ENCODE measurements at regions not wholly inside any gene's neighbourhood (a gene's known extent, or its start where the extent isn't known, plus 50 kb on each side); places are given as distances from the start of the nearest gene placed in this dataset.
A peak's percentile ranks its signal among the peaks of the same experiment; 100 is the strongest.

GRCh38 chr4:24637173-24637572 lies 52.8 kb upstream of the DHX15 start:
- DNase-seq: no peak

- DNase-seq: no peak
Measured at GRCh38 chr4:24638396-24638875, 54.1 kb upstream of the DHX15 start.

DNA sequence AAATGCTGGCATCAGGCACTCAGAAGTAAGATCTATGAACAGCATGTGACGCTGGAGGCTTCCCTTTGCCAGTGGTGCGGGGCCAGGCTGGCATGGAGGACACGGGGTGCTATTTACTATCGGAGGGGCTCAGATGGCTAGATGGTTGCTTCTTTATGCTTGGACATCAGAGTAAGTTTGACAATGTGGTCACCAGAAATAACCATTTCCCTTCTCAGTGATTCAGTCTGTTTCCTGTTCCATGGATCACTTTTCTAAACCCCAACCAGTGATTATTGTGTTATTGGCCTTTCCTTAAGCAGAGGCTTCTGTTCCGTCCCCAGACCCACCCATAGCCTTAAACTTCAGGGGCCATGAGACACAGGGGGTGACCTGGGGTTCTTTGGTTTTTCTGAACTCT lies 55.4 kb upstream of the DHX15 start:
- DNase-seq: no peak

- DNase-seq: no peak
Measured at GRCh38 chr4:24640366-24640765, 56.0 kb upstream of the DHX15 start.

DNA sequence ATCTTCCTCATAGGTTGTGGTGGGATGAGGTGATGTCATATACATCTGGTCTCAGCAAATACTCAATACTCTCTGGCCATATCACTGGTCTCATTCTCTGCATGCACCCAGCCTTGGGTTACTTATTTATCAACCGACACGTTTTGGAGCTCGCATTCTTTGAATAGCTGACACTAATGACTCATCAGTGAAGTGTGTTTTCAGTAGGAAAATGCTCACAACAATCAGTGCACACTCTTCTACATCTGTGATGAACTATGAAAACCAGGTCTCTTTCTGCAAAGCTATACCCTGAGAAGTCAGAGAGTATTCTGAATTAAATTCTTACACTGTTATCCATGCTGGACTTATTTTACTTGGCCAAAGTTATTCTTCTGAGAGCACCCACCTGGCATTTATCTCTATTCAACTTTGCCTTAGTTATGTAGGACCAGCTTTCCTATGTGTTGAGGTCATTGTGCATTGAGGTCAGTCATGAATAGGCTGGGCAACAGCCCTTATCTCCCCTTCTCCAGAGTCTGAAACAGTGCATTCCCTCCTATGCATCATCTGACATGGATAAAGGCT lies 58.7 kb upstream of the DHX15 start:
- peak; percentile 95 for DNase-seq

DNA sequence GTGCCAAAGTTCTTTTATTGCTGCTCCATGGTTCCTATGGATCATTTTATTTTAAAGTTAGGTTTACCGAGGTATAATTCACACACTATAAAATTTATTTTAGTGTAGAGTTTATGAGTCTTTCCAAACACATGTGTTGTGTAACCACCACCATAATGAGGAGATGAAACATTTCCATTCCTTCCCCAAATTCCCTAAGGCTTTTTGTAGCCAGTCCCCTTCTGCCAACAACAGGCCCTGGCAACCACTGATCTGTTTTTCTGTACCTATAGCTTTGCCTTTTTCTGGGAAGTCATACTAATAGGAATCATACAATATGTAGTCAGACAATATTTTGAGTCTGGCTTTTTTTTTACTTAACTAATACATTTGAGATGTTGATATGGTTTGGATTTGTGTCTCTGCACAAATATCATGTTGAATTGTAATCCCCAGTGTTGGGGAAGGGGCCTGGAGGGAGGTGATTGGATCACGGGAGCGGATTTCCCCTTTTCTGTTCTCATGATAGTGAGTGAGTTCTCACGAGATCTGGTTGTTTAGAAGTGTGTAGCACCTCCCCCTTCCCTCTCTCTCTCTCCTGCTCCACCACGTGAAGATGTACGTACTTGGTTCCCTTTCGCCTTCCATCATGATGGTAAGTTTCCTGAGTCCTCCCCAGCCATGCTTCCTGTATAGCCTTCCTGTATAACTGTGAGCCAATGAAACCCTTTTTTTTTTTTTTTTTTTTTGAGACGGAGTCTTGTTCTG lies 59.6 kb upstream of the DHX15 start:
- DNase-seq: no peak

- DNase-seq: no peak
Measured at GRCh38 chr4:24644983-24645764, 60.8 kb upstream of the DHX15 start.

DNA sequence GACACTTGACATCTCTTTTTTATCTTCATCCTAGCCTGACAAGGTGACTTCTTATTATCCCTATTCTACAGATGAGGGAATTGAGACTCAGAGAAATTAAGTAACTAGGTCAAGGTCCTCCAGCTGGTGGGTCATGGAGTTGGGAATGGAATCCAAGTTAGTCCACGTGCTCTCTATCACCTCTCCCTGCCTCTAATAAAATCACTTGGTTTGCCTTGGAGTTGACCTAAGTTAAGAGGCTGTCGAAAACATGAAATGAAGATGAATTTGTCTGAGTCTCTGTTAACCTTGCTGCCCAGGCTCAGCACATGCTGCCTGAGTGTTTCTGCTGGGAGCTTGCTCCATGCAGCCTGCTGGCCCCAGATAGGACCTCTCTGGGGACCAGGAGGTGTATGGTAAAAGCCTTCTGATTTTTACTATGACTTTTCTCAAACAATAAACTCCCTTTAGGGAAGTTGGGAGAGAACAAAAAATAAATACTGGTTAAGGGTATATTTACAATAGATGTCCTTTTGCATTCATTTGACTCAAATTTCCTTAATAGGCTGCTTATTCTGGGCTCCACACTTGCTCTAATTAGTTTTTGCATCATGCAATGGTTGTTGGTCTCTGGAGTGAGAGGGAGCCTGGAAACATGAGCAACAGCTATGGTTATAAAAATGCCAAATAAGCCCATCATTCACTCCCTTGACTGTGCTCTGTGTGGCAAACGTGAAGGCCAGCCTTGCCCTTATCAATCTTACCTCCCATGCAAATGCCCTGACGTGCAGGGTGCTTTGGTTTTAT lies 61.6 kb upstream of the DHX15 start:
- DNase-seq: no peak

DNA sequence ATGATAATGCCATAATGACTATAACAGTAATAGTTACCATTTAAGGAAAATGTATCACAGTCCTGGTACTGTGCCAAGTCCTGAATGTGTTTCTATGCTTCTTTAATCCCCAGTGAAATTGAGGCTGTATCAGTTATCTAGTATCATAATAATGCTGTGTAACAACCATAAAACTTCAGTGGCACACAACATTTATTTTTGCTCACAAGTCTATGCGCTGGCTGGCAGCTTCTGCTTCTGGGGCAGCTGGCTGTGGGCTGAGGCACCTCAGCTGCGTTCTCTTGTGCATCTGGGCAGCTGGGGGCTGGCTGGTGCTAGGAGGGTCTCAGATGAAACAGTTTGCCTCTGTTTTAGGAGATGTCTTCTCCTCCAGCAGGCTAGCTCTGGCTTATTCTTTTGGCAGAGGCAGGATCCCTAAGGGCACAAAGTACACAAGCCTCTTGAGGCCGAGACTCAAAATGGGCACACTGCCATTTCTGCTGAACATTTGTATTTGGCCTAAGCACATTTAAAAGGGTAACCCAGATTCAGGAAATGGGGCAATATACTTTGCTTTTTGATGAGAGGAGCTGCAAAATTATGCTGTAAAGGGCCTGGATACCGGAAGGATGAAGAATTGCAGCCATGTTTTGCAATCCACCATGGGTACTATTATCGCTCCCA lies 62.6 kb upstream of the DHX15 start:
- no peak for DNase-seq

GRCh38 chr4:24650849-24651640 lies 66.7 kb upstream of the DHX15 start:
- DNase-seq: peak; percentile 28

DNA sequence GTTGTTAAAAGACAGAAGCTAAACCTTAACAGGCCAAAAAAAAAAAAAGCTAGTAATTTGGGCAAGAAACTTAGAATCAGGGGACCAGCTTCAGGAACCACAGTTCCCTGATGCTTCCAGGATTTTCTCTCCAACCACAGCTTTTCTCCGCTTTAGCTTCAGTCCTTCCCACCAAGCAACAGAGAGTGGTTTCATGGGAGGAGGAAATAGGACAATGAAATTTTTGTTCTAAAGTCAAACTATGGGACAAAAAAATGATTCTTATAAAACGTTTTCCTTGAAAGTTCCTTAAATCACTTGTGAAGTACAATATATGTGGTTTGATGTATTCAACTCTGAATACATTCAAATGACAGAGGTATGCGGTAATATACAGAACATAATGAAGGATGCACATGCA lies 71.0 kb upstream of the DHX15 start:
- DNase-seq: no peak

DNA sequence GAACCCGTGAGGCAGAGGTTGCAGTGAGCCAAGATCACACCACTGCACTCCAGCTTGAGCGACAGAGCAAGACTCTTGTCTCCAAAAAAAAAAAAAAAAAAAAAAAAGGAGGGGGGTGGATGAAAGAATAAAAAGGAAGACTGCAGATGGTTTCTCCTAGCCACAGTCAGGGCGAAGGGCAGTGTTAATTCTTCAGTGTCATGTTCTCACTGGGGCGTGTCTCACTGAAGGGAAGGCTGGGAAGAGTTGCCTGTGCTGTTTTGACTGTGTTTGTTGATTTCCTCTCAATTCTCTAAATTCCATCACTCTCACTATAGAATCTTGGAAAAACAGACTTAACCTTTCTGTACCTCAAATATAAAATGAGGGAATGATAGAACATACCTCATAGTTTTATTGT lies 71.6 kb upstream of the DHX15 start:
- peak; percentile 35 for DNase-seq

DNA sequence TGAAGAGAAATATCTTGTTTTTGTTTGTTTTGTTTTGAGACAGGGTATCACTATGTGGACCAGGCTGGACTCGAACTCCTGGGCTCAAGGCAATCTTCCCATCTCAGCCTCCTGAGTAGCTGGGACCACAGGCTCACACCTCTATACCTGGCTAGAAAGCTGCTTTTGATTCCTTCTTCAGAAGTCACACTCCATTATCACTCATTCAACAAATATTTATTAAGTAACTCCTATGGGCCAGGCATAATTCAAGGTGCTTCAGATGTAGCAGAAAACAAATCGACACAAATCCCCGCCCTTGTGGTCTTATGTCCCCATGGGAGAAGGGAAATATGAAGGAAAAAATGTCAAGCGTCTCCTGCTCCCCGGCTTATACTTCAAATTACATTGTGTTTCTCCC lies 72.6 kb upstream of the DHX15 start:
- no peak for DNase-seq

DNA sequence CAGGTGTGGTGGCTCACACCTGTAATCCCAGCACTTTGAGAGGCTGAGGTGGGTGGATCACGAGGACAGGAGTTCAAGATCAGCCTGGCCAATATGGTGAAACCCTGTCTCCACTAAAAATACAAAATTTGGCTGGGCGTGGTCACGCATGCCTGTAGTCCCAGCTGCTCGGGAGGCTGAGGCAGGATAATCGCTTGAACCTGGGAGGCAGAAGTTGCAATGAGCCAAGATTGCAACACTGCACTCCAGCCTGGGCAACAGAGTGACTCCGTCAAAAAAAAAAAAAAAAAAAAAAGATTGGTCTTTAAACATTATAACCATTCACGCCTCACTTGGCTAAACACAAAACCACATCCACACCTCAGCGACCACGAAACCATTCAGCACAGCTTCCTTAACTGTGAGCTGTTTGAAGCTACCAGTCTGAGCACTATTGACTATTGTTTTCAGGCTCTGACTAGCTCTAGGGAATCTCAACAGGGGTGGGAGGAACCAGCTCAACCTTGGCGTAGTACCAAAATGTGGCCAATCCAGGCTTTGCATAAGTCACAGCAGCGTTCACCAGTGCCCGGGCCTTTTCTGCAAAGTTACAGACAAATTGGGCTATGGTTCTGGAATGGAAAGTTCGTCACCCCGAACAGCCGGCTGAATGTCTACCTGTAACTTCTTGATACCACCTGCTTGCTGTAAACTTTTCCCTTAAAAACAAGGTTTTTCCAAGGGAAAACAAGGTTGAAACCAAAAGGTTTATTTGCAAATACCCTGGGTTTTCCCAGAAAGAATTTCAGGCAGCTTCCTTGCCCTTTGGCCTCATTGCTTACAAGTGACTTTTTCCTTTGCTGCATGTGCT lies 73.6 kb upstream of the DHX15 start:
- peak; percentile 97 for DNase-seq

DNA sequence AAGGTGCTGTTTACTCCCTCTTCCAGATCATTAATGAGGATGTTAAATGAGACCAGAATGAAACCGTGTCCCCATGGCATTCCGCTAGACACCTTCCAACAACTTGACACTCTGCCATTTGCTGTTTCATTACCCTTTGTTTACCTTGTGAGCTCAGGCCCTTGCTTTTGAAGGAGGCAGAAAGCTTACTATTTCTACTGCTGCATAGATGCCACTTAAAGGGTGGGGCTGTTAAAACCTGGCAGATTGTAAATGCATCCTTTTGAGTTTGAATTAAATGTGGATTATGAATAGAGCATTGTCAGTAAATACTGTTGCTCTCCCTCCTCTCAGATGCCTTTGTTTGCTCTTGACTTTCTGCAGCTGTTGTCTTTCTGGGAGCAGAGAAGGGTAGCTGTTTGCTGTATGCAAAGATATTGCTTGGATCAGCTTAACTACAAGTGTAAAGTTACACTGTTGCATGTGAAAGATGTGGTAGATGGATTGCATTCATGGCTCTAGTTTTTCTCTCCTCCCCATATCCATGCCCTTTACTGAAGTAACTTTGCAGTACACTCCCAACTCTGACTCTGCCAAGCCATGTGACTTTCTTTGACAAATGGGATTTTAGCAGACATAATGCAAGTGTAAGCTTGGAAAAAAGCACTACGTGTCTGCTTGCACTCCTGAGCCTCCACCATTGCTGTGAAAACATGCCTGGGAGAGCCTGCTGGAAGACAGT lies 75.0 kb upstream of the DHX15 start:
- DNase-seq: no peak

DNA sequence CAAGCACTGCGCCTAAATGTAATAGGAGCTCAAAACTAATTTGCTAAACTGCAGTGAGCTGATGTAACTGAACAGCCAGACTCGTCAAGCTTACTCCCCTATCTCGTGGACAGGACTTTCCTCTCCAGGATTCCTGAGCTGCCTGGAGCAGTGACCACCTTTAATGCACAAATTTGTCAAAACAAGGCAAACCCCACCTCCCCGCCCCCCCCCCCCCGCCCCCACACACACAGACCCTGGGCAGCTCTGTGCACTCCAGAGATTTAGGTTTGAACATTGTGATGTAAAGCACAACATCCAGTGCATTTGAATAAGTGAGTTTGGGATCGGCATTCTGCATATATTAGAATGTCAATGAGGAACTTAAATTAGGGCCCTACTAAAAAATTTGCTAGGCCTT lies 77.7 kb upstream of the DHX15 start:
- no peak for DNase-seq

GRCh38 chr4:24662542-24662941 lies 78.2 kb upstream of the DHX15 start:
- DNase-seq: no peak

DNA sequence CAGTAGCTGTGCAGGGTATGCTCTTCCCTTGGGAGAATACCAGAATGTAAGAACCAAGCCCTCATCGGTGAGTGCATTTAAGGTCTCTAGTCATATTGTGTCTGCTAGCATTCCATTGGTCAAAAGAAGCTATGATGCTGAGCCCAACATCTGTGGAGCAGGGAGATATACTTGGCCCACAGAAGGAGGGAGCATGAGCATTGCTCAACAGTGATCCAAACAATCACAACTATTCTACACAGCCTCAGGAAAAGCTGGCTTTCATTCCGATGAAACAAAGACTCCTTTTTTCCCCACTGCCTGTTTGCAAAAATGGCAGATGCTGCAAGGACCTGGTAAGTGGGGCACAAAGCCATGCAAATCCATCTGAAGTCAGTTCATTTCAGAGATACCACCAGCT lies 80.6 kb upstream of the DHX15 start:
- no peak for DNase-seq

DNA sequence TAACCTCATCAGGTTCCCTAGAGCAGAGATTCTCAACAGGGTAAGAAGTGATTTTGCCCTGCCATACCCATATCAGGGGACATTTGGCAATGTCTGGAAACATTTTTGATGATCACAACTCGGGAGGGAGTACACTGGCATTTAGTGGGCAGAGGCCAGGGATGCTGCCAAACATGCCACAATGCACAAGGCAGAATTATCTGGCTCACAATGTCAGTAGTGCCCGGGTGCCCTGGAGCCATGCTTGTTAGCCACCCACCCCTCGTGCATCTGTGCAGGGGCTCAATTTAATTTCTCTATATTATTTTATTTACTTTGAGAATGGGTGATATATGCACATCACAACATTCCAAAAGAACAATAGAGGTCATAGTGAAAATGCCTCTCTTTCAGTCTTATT lies 82.0 kb upstream of the DHX15 start:
- no peak for DNase-seq

- DNase-seq: no peak
Measured at GRCh38 chr4:24666816-24667477, 82.6 kb upstream of the DHX15 start.
